ENCODE measurements at regions not wholly inside any gene's neighbourhood (a gene's known extent, or its start where the extent isn't known, plus 50 kb on each side); places are given as distances from the start of the nearest gene placed in this dataset.

DNA sequence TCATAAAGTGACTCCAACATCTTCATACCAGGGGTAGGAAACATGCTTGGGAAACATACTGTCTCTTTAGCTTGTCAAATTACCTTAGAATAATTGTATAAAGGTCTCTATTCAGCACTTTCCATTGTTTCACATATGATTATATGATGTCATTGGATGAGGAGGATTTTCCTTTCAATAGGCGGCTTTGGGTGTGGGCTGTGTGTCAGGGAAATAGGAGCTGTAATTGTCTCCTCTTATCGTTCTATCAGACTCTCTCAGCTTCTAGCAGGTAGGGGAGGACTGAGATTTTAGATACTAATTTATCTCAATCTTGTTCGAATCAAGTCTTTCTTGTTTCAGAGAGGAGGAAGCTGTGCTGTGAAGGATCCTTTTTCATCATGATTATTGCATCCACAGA lies 179.4 kb upstream of the OLIG3 start:
- H3K4me3 Mint-ChIP-seq = no peak overlapping the region
- H3K4me2 ChIP-seq (replicated peaks; ENCODE audit: low read depth, low read length, poor library complexity, severe bottlenecking) = no peak overlapping the region
- no CpG with 5 or more reads among the region's 3 CpGs for WGBS (ENCODE audit: insufficient coverage)
- H3K9me3 Mint-ChIP-seq (ENCODE audit: insufficient read depth) = no peaks in the 10 kb centered on the region
- no peaks in the 10 kb centered on the region for H4K20me1 ChIP-seq (ENCODE audit: control insufficient read depth, insufficient read depth, low read length, poor library complexity, severe bottlenecking)
- no peaks in the 10 kb centered on the region for H3K79me2 ChIP-seq (ENCODE audit: control insufficient read depth, insufficient read depth, low read length)
- H2AFZ ChIP-seq (ENCODE audit: insufficient read depth, low read depth, low read length, poor library complexity, severe bottlenecking) = no peak overlapping the region
- no peak overlapping the region for H3K27ac ChIP-seq (ENCODE audit: low read length in 2 of 2)
- ChIA-PET CTCF (no interaction called here), POLR2A (interaction anchor here (0.5 kb wide), 1 partner anchor 69 kb away, joined by 3 read pairs; no protein-coding TSS in a partner anchor)
- H3K27me3 ChIP-seq (replicated peaks in 1 of 4; ENCODE audit: control extremely low read depth in 1 of 4, control insufficient read depth in 3 of 4, insufficient read depth in 4 of 4, low read length in 3 of 4) = peaks cover 0 to 3% (median 0%) of the 10 kb centered on the region in 4 experiments
- H3K4me1 ChIP-seq (ENCODE audit: control insufficient read depth in 2 of 2, insufficient read depth in 2 of 2, low read length in 2 of 2) = no peaks in the 10 kb centered on the region
- H3K4me1 Mint-ChIP-seq = no peaks in the 10 kb centered on the region
- DNase-seq = no peak
- TF ChIP-seq CTCF (IDR thresholded peaks at IDR 0.05) = no peak
- TF ChIP-seq EZH2 (IDR thresholded peaks at IDR 0.05; ENCODE audit: borderline replicate concordance, insufficient read depth, low read depth, low read length, poor library complexity, severe bottlenecking) = no peak
- no peaks in the 10 kb centered on the region for H3K36me3 ChIP-seq (replicated peaks in 1 of 2; ENCODE audit: control extremely low read depth in 1 of 2, control insufficient read depth in 1 of 2, extremely low read depth in 1 of 2, insufficient read depth in 2 of 2, low read length in 1 of 2)
- H3K9ac ChIP-seq (ENCODE audit: low read length) = no peak overlapping the region
- intact Hi-C loops (cut with micrococcal nuclease) = no loop called here
- H3K27ac Mint-ChIP-seq = no peak overlapping the region
- no peaks in the 10 kb centered on the region for H3K9me3 ChIP-seq (ENCODE audit: control extremely low read depth in 1 of 3, control insufficient read depth in 2 of 3, insufficient read depth in 1 of 3, low read length in 2 of 3)
- H3K4me3 ChIP-seq (ENCODE audit: control extremely low read depth in 1 of 5, extremely low read depth in 1 of 5, insufficient read depth in 1 of 5, low read depth in 2 of 5, low read length in 4 of 5) = no peak overlapping the region
- ATAC-seq (ENCODE audit: low read depth) = no peak
- H3K27me3 Mint-ChIP-seq = peaks cover 34% of the 10 kb centered on the region

DNA sequence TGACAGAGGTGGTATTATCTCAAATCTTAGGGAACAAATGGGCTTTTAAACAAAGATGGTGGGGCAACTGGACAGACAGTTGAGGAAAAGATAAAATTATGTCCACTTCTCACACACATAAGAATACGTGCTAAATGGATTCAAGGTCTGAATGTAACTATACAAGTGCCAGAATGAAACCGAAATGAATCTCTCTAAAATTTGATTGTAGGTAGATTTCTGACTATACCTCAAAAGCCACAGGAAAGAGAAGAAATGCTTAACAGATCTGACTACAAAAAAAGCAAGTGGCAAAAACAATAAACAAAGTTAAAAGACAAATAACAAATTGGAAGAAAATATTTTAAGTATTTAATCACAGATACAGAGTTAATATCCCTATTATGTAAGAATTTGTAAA lies 182.7 kb upstream of the OLIG3 start:
- Histone ChIP-seq H3K4me3 (ENCODE audit: control extremely low read depth in 1 of 5, extremely low read depth in 1 of 5, insufficient read depth in 1 of 5, low read depth in 2 of 5, low read length in 4 of 5) (no peak overlapping the region), H3K27ac (ENCODE audit: low read length in 2 of 2) (no peak overlapping the region), H3K79me2 (ENCODE audit: control insufficient read depth, insufficient read depth, low read length) (no peaks in the 10 kb centered on the region), H3K9ac (ENCODE audit: low read length) (no peak overlapping the region), H3K9me3 (ENCODE audit: control extremely low read depth in 1 of 3, control insufficient read depth in 2 of 3, insufficient read depth in 1 of 3, low read length in 2 of 3) (no peaks in the 10 kb centered on the region), H3K4me1 (ENCODE audit: control insufficient read depth in 2 of 2, insufficient read depth in 2 of 2, low read length in 2 of 2) (no peaks in the 10 kb centered on the region), H4K20me1 (ENCODE audit: control insufficient read depth, insufficient read depth, low read length, poor library complexity, severe bottlenecking) (no peaks in the 10 kb centered on the region), H2AFZ (ENCODE audit: insufficient read depth, low read depth, low read length, poor library complexity, severe bottlenecking) (no peak overlapping the region), H3K36me3 (replicated peaks in 1 of 2; ENCODE audit: control extremely low read depth in 1 of 2, control insufficient read depth in 1 of 2, extremely low read depth in 1 of 2, insufficient read depth in 2 of 2, low read length in 1 of 2) (no peaks in the 10 kb centered on the region), H3K4me2 (replicated peaks; ENCODE audit: low read depth, low read length, poor library complexity, severe bottlenecking) (no peak overlapping the region), H3K27me3 (replicated peaks in 1 of 4; ENCODE audit: control extremely low read depth in 1 of 4, control insufficient read depth in 3 of 4, insufficient read depth in 4 of 4, low read length in 3 of 4) (peaks cover 0 to 3% (median 0%) of the 10 kb centered on the region in 4 experiments)
- Mint-ChIP-seq H3K4me3 (no peak overlapping the region), H3K9me3 (ENCODE audit: insufficient read depth) (no peaks in the 10 kb centered on the region), H3K27ac (no peak overlapping the region), H3K4me1 (peaks cover 4% of the 10 kb centered on the region), H3K27me3 (peaks cover 35% of the 10 kb centered on the region)
- no peak for TF ChIP-seq EZH2 (IDR thresholded peaks at IDR 0.05; ENCODE audit: borderline replicate concordance, insufficient read depth, low read depth, low read length, poor library complexity, severe bottlenecking)
- no peak for TF ChIP-seq CTCF (IDR thresholded peaks at IDR 0.05)
- ChIA-PET CTCF (no interaction called here), POLR2A (no interaction called here)
- intact Hi-C loops (cut with micrococcal nuclease) = no loop called here
- WGBS (ENCODE audit: insufficient coverage) = no CpG with 5 or more reads among the region's 2 CpGs
- DNase-seq = no peak
- ATAC-seq (ENCODE audit: low read depth) = no peak
